Panc1 (cell line): ENCODE measurements at regions not wholly inside any gene's neighbourhood (a gene's known extent, or its start where the extent isn't known, plus 50 kb on each side); places are given as distances from the start of the nearest gene placed in this dataset.
"Not testable (repeated sequence)": the region's sequence is repeated elsewhere in the genome, so short reads cannot be mapped to it uniquely, and the experiment has no call there.

Source experiments
- POLR2AphosphoS5 ChIP-seq: IDR thresholded peaks from 2 replicates; pipeline ENCODE4 v1.6.1; 2012; ENCODE audit warnings: mild to moderate bottlenecking, low read depth, low read length, moderate library complexity
- TF ChIP-seq, protein P1 (sequence below): fragments of 450-650 bp; IDR thresholded peaks from 2 replicates; pipeline ENCODE4 v1.5.1; 2017; ENCODE audit warnings: mild to moderate bottlenecking

- TF ChIP-seq, protein P1, sequence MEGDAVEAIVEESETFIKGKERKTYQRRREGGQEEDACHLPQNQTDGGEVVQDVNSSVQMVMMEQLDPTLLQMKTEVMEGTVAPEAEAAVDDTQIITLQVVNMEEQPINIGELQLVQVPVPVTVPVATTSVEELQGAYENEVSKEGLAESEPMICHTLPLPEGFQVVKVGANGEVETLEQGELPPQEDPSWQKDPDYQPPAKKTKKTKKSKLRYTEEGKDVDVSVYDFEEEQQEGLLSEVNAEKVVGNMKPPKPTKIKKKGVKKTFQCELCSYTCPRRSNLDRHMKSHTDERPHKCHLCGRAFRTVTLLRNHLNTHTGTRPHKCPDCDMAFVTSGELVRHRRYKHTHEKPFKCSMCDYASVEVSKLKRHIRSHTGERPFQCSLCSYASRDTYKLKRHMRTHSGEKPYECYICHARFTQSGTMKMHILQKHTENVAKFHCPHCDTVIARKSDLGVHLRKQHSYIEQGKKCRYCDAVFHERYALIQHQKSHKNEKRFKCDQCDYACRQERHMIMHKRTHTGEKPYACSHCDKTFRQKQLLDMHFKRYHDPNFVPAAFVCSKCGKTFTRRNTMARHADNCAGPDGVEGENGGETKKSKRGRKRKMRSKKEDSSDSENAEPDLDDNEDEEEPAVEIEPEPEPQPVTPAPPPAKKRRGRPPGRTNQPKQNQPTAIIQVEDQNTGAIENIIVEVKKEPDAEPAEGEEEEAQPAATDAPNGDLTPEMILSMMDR, result not testable (repeated sequence)
- TF ChIP-seq POLR2AphosphoS5, result not testable (repeated sequence)
Observed at GRCh38 chr16:18190179-18190578, 146.4 kb downstream of the NPIPA8 start.
